ENCODE measurements at regions not wholly inside any gene's neighbourhood (a gene's known extent, or its start where the extent isn't known, plus 50 kb on each side); places are given as distances from the start of the nearest gene placed in this dataset.

- no peak for DNase-seq (ENCODE audit: low read depth)
- no peak overlapping the region for H3K4me3 ChIP-seq (ENCODE audit: control insufficient read depth, low read depth, low read length)
- TF ChIP-seq, protein P1, sequence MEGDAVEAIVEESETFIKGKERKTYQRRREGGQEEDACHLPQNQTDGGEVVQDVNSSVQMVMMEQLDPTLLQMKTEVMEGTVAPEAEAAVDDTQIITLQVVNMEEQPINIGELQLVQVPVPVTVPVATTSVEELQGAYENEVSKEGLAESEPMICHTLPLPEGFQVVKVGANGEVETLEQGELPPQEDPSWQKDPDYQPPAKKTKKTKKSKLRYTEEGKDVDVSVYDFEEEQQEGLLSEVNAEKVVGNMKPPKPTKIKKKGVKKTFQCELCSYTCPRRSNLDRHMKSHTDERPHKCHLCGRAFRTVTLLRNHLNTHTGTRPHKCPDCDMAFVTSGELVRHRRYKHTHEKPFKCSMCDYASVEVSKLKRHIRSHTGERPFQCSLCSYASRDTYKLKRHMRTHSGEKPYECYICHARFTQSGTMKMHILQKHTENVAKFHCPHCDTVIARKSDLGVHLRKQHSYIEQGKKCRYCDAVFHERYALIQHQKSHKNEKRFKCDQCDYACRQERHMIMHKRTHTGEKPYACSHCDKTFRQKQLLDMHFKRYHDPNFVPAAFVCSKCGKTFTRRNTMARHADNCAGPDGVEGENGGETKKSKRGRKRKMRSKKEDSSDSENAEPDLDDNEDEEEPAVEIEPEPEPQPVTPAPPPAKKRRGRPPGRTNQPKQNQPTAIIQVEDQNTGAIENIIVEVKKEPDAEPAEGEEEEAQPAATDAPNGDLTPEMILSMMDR (IDR thresholded peaks at IDR 0.05; ENCODE audit: control insufficient read depth, insufficient read depth, low read depth, low read length, missing control alignments): no peak
Measured at GRCh38 chr15:72861354-72861910, 77.9 kb upstream of the ADPGK start.

DNA sequence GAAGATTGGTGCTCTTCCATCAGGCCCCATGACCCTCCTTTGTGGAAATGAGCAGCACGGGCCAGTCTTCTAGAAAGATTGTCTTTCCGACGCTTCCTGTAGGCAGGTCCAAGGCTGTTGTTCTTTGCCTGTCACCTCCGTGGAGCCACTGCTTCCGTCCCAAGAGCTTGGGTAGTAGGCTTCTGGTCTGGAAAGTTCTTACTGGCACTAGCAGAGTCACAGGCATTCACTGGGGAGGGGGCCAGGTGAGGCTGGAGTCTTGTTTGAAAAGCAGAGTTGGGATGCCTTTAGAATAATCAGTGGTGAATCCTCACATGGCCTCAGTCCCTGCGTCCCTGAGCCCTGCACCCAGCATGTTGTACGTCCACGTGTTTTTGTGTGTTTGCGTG lies 76.2 kb upstream of the ADPGK start:
- TF ChIP-seq, protein P1 (IDR thresholded peaks at IDR 0.05; ENCODE audit: control insufficient read depth, insufficient read depth, low read depth, low read length, missing control alignments): no peak
- no peak for DNase-seq (ENCODE audit: low read depth)
- no peak overlapping the region for H3K4me3 ChIP-seq (ENCODE audit: control insufficient read depth, low read depth, low read length)

GRCh38 chr15:72859017-72859756 lies 75.6 kb upstream of the ADPGK start:
- TF ChIP-seq, protein P1 (IDR thresholded peaks at IDR 0.05; ENCODE audit: control insufficient read depth, insufficient read depth, low read depth, low read length, missing control alignments): no peak
- no peak overlapping the region for H3K4me3 ChIP-seq (ENCODE audit: control insufficient read depth, low read depth, low read length)
- DNase-seq (ENCODE audit: low read depth): no peak

DNA sequence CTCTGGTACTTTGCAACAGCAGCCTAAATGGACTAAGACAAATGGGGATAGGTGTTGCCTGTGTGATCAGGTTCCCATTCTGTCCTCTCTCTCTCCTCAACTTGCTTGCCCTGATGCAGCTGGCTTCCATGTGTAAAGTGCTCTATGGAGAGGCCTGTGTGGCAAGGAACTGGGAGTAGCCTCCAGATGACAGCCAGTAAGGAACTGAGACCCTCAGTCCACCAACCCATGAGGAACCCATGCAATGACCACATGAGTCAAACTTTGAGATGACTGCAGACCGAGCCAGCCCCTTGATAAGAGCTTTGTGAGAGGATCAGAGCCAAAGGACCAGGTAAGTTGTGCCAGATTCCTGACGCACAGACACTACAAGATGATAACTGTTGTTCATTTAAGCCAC lies 74.6 kb upstream of the ADPGK start:
- H3K4me3 ChIP-seq (ENCODE audit: control insufficient read depth, low read depth, low read length): no peak overlapping the region
- TF ChIP-seq, protein P1 (IDR thresholded peaks at IDR 0.05; ENCODE audit: control insufficient read depth, insufficient read depth, low read depth, low read length, missing control alignments): no peak
- DNase-seq (ENCODE audit: low read depth): no peak

GRCh38 chr15:72857331-72858063 lies 73.9 kb upstream of the ADPGK start:
- no peak for DNase-seq (ENCODE audit: low read depth)
- no peak overlapping the region for H3K4me3 ChIP-seq (ENCODE audit: control insufficient read depth, low read depth, low read length)
- TF ChIP-seq, protein P1 (IDR thresholded peaks at IDR 0.05; ENCODE audit: control insufficient read depth, insufficient read depth, low read depth, low read length, missing control alignments): no peak

DNA sequence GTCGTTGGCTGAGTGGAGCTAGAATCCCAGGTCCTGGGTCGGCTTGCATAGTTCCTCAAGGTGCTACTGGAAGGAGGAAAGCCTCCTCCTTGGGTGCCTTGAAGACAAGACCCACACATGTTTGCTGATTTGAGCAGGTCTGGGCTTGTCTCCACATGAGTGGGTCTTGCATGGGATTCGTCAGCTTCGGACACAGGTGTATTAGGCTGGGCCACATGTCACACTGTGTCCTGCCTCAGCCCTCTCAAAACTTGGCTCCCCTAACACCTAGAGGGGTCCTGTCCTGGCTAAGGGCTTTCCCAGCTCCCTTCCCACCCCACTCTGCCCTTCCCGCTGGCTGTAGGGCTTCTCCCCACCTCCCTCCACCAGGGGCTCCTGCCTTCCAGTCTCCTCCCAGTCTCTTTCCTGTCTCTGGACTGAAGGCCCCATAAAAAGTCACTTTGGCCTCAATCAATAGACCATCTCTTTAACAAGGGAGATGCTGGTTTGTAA lies 73.0 kb upstream of the ADPGK start:
- TF ChIP-seq, protein P1 (IDR thresholded peaks at IDR 0.05; ENCODE audit: control insufficient read depth, insufficient read depth, low read depth, low read length, missing control alignments): no peak

More for the DNA sequence above, 73.0 kb upstream of the ADPGK start:
- H3K4me3 ChIP-seq (ENCODE audit: control insufficient read depth, low read depth, low read length): no peak overlapping the region
- no peak for DNase-seq (ENCODE audit: low read depth)
